Ascending aorta (tissue), 2 donors: ENCODE measurements at regions not wholly inside any gene's neighbourhood (a gene's known extent, or its start where the extent isn't known, plus 50 kb on each side); places are given as distances from the start of the nearest gene placed in this dataset.
"Not testable (repeated sequence)": the region's sequence is repeated elsewhere in the genome, so short reads cannot be mapped to it uniquely, and the experiment has no call there.

ENCODE experiments used
- DNase-seq, 2 donors: peaks; one replicate each; pipeline ENCODE4 v3.0.0-alpha.2; 2019; ENCODE audit warnings: low spot score in 2 of 2
- H3K27ac ChIP-seq, 2 donors: fragments of 200-600 bp; sonication (generic); one replicate each; pipeline ENCODE4 v1.5.1; 2016 to 2017; ENCODE audit warnings: mild to moderate bottlenecking in 1 of 2
- H3K27me3 ChIP-seq: fragments of 200-600 bp; sonication (generic); one replicate; pipeline ENCODE4 v1.5.1; 2017
- H3K36me3 ChIP-seq, 2 donors: fragments of 200-600 bp; sonication (generic); one replicate each; pipeline ENCODE4 v1.5.1; 2016
- H3K4me1 ChIP-seq, 2 donors: fragments of 200-600 bp; sonication (generic); one replicate each; pipeline ENCODE4 v1.5.1; 2016 to 2017; ENCODE audit warnings: mild to moderate bottlenecking in 1 of 2
- H3K4me3 ChIP-seq, 2 donors: fragments of 200-600 bp; sonication (generic); one replicate each; pipeline ENCODE4 v1.5.1; 2016 to 2017; ENCODE audit warnings: mild to moderate bottlenecking in 1 of 2
- H3K9me3 ChIP-seq, 2 donors: fragments of 200-600 bp; sonication (generic); one replicate each; pipeline ENCODE4 v1.5.1; 2016
- intact Hi-C: fragments of 100-400 bp; cut with DNase I; formaldehyde crosslinking; loops from one replicate; pipeline ENCODE4 v1.15.1; 2023
- TF ChIP-seq, protein P1 (sequence below), 3 experiments: fragments of 200-600 bp in 2 of 3; fragments of 450-650 bp in 1 of 3; sonication (generic) in 2 of 3; IDR thresholded peaks; one replicate each; pipeline ENCODE4 v1.5.1; 2016 to 2019; ENCODE audit warnings: antibody characterized with exemption in 3 of 3, mild to moderate bottlenecking in 1 of 3, moderate library complexity in 1 of 3

DNA sequence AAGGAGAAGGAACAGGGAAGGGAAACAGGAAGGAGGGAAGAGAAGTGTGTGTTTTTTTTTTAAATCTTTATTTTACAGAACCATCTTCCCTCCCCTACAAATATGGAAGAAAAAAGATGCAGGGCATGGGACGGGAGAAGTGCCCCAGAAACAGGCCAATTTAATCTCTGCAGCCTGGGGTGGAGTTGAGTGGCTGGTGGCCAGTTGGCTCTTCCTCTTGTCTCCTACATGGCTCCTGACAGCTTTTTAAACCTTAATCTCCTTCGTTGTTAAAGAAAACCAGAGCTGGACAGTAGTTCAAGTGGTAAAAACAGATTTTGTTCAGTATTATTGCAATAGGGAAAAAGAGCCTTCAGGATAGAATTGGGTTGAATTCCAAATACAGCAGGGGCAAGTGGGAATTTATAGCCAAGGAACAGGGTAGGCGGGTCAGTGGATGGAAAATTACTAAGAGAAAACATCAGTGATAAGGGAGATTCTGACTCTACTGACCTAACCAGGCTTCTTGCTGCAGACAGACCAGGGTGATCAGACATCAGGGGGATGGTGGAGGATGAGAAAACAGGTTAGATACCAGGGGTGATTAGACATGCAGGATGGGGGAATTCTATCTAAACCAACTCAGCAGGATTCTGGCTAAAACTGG, 125.1 kb upstream of the CLINT1 start:
- no peaks in the 10 kb centered on the region for H3K4me1 ChIP-seq
- H3K4me3 ChIP-seq, result no peak overlapping the region
- H3K36me3 ChIP-seq, result no peaks in the 10 kb centered on the region
- no peaks in the 10 kb centered on the region for H3K27me3 ChIP-seq
- TF ChIP-seq, protein P1, sequence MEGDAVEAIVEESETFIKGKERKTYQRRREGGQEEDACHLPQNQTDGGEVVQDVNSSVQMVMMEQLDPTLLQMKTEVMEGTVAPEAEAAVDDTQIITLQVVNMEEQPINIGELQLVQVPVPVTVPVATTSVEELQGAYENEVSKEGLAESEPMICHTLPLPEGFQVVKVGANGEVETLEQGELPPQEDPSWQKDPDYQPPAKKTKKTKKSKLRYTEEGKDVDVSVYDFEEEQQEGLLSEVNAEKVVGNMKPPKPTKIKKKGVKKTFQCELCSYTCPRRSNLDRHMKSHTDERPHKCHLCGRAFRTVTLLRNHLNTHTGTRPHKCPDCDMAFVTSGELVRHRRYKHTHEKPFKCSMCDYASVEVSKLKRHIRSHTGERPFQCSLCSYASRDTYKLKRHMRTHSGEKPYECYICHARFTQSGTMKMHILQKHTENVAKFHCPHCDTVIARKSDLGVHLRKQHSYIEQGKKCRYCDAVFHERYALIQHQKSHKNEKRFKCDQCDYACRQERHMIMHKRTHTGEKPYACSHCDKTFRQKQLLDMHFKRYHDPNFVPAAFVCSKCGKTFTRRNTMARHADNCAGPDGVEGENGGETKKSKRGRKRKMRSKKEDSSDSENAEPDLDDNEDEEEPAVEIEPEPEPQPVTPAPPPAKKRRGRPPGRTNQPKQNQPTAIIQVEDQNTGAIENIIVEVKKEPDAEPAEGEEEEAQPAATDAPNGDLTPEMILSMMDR (IDR thresholded peaks at IDR 0.05), result no peak
- DNase-seq, result no peak
- H3K27ac ChIP-seq, result no peak overlapping the region
- no peaks in the 10 kb centered on the region for H3K9me3 ChIP-seq
- intact Hi-C loops, result no loop called here

DNA sequence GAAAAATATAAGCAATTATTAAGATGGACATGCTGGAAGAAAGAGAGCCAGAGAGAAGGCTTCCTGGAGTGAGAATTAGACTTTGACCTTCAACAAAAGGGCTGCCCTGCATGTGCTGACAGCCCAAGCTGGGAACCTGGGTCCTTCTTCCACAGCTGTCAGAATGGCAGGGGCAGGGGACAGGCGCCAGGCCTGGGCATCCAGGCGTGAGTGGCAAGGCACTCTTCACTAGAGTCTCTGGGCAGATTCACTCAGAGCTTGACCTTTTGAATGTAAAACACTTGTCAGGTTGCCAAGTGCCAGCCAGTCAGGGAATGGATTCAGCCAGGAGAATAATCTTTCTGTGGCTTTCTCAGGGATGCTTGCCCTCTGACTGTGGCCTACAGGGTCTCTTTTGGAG, 119.1 kb upstream of the CLINT1 start:
- intact Hi-C loops, result no loop called here
- DNase-seq, result no peak
- no peaks in the 10 kb centered on the region for H3K27me3 ChIP-seq

DNA sequence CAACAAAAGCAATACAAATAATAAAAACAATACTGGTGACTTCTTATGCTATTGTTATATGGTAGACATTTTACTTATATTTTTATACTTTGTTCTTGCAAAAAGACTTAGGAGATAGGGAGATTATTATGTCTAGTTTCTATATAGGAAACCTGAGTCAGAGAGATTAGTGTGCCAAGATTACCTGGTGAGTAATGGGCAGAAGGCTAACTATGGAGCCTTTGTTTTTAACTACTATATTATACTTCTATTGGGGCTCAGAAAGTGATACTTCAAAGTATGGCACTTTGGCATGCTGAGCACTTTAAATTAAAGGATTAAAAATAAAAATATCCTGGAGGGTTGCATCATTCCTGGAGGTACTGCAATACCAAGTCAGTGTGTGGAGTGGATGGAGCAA, 117.5 kb upstream of the CLINT1 start:
- Histone ChIP-seq H3K27me3 (no peaks in the 10 kb centered on the region), H3K36me3 (no peaks in the 10 kb centered on the region), H3K9me3 (no peaks in the 10 kb centered on the region), H3K27ac (no peak overlapping the region), H3K4me1 (no peaks in the 10 kb centered on the region), H3K4me3 (no peak overlapping the region)
- intact Hi-C loops, result no loop called here
- DNase-seq, result no peak
- TF ChIP-seq, protein P1 (IDR thresholded peaks at IDR 0.05), result no peak

More for the DNA sequence above, 119.1 kb upstream of the CLINT1 start:
- H3K4me3 ChIP-seq, result no peak overlapping the region
- no peaks in the 10 kb centered on the region for H3K9me3 ChIP-seq
- no peaks in the 10 kb centered on the region for H3K36me3 ChIP-seq
- H3K27ac ChIP-seq, result no peak overlapping the region
- TF ChIP-seq, protein P1 (IDR thresholded peaks at IDR 0.05), result no peak
- H3K4me1 ChIP-seq, result no peaks in the 10 kb centered on the region

DNA sequence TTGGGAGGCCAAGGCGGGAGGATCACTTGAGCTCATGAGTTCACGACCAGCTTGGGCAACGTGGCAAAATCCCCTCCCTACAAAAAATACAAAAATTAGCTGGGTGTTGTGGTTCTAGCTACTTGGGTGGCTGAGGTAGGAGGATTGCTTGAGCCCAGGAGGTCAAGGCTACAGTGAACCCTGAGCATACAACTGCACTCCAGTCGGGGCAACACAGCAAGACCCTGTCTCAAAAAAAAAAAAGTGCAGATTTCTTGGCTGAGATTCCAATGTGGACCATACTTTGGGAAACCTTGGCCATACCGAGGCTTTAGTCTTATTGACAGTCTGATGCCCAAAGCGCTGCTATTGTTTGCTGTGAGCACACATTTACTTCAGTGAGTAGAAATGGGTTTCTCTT, 113.6 kb upstream of the CLINT1 start:
- no peak overlapping the region for H3K27ac ChIP-seq

DNA sequence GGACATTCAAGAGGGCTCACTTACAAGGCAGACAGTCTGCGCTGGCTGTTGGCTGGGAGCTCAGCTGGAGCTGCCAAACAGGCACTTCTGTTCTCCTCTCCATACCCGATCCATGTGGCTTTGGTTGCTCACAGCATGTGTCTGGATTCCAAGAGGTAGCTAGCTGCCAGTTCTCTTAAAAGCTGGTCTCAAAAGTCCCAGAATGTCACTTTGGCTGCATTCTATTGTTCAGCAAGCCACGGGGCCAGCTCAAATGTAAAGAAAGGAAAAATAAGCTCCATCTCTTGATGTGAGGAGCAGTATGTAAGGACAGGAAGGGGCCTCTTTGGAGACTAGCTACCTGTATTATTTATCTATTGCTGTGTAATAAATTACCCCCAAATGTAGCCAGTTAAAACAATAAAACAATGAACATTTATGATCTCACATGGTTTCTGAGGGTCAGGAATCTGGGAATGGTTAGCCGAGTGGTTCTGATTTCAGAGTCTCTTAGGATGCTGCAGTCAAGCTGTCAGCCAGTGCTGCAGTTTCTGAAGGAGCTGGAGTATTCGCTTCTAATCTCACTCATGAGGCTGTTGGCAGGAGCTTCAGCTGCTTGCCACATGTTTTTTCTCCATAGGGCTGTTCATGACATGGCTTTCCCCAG, 112.7 kb upstream of the CLINT1 start:
- H3K27me3 ChIP-seq, result no peaks in the 10 kb centered on the region
- intact Hi-C loops, result no loop called here
- no peak overlapping the region for H3K4me3 ChIP-seq
- H3K27ac ChIP-seq, result no peak overlapping the region
- H3K4me1 ChIP-seq, result no peaks in the 10 kb centered on the region
- H3K9me3 ChIP-seq, result no peaks in the 10 kb centered on the region
- TF ChIP-seq, protein P1 (IDR thresholded peaks at IDR 0.05), result no peak
- no peaks in the 10 kb centered on the region for H3K36me3 ChIP-seq
- no peak for DNase-seq

More for the DNA sequence above, 113.6 kb upstream of the CLINT1 start:
- Histone ChIP-seq H3K4me1 (no peaks in the 10 kb centered on the region), H3K4me3 (no peak overlapping the region), H3K36me3 (no peaks in the 10 kb centered on the region), H3K27me3 (no peaks in the 10 kb centered on the region), H3K9me3 (no peaks in the 10 kb centered on the region)
- intact Hi-C loops, result no loop called here
- DNase-seq, result no peak
- TF ChIP-seq, protein P1 (IDR thresholded peaks at IDR 0.05), result no peak

DNA sequence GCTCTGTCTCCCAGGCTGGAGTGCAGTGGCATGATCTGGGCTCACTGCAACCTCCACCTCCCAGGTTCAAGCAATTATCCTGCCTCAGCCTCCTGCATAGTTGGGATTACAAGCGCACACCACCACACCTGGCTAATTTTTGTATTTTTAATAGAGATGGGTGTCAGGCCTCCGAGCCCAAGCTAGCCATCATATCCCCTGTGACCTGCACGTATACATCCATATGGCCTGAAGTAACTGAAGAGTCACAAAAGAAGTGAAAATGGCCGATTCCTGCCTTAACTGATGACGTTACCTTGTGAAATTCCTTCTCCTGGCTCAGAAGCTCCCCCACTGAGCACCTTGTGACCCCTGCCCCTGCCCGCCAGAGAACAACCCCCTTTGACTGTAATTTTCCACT, 109.6 kb upstream of the CLINT1 start:
- H3K4me1 ChIP-seq, H3K27ac ChIP-seq, H3K9me3 ChIP-seq, H3K27me3 ChIP-seq, DNase-seq, H3K36me3 ChIP-seq, H3K4me3 ChIP-seq, intact Hi-C loops: not testable (repeated sequence)
